ENCODE measurements at regions not wholly inside any gene's neighbourhood (a gene's known extent, or its start where the extent isn't known, plus 50 kb on each side); places are given as distances from the start of the nearest gene placed in this dataset.

GRCh38 chrX:97740044-97740443 is 856.3 kb downstream of the RPA4 start:
- TF ChIP-seq FOXM1 (IDR thresholded peaks at IDR 0.05; ENCODE audit: borderline replicate concordance), result no peak
- TF ChIP-seq SUZ12 (IDR thresholded peaks at IDR 0.05), result no peak
- no peak for TF ChIP-seq TARDBP (IDR thresholded peaks at IDR 0.05)
- no peak for TF ChIP-seq FOXK2 (IDR thresholded peaks at IDR 0.05)
- TF ChIP-seq LEF1 (IDR thresholded peaks at IDR 0.05; ENCODE audit: borderline replicate concordance), result no peak
- TF ChIP-seq L3MBTL2 (conservative IDR thresholded peaks at IDR 0.05), result no peak
- TF ChIP-seq SP1 (IDR thresholded peaks at IDR 0.05), result no peak
- no peak for TF ChIP-seq ZNF384 (IDR thresholded peaks at IDR 0.05)
- no peak for TF ChIP-seq FOXA1 (IDR thresholded peaks at IDR 0.05)
- no peak for TF ChIP-seq ELF4 (IDR thresholded peaks at IDR 0.05)
- TF ChIP-seq BHLHE40 (IDR thresholded peaks at IDR 0.05; ENCODE audit: borderline replicate concordance), result no peak
